ENCODE measurements at regions not wholly inside any gene's neighbourhood (a gene's known extent, or its start where the extent isn't known, plus 50 kb on each side); places are given as distances from the start of the nearest gene placed in this dataset.

GRCh38 chr4:53680168-53680567 lies 88.9 kb upstream of the LNX1 start:
- Mint-ChIP-seq H3K27ac (no peak overlapping the region), H3K36me3 (no peaks in the 10 kb centered on the region), H3K4me3 (no peak overlapping the region), H3K27me3 (peaks cover 40% of the 10 kb centered on the region), H3K9me3 (peaks cover 4% of the 10 kb centered on the region), H3K4me1 (no peaks in the 10 kb centered on the region)
- DNase-seq, result no peak

GRCh38 chr4:53676402-53676871 lies 85.2 kb upstream of the LNX1 start:
- Mint-ChIP-seq H3K9me3 (peaks cover 4% of the 10 kb centered on the region), H3K27ac (no peak overlapping the region), H3K36me3 (no peaks in the 10 kb centered on the region), H3K27me3 (peaks cover 37% of the 10 kb centered on the region), H3K4me1 (no peaks in the 10 kb centered on the region), H3K4me3 (no peak overlapping the region)
- no peak for DNase-seq

- Mint-ChIP-seq H3K9me3 (peaks cover 2% of the 10 kb centered on the region), H3K27ac (no peak overlapping the region), H3K27me3 (peaks cover 40% of the 10 kb centered on the region)
Measured at GRCh38 chr4:53674903-53675302, 83.6 kb upstream of the LNX1 start.

GRCh38 chr4:53672873-53673272 lies 81.6 kb upstream of the LNX1 start:
- Mint-ChIP-seq H3K9me3 (peaks cover 2% of the 10 kb centered on the region), H3K36me3 (no peaks in the 10 kb centered on the region), H3K27ac (no peak overlapping the region), H3K4me3 (no peak overlapping the region), H3K27me3 (peaks cover 40% of the 10 kb centered on the region), H3K4me1 (no peaks in the 10 kb centered on the region)
- DNase-seq, result no peak

More at GRCh38 chr4:53674903-53675302, 83.6 kb upstream of the LNX1 start:
- Mint-ChIP-seq H3K36me3 (no peaks in the 10 kb centered on the region), H3K4me1 (no peaks in the 10 kb centered on the region), H3K4me3 (no peak overlapping the region)
- no peak for DNase-seq

GRCh38 chr4:53671757-53672156 lies 80.5 kb upstream of the LNX1 start:
- Mint-ChIP-seq H3K4me1 (no peaks in the 10 kb centered on the region), H3K9me3 (no peaks in the 10 kb centered on the region), H3K27me3 (peaks cover 38% of the 10 kb centered on the region), H3K27ac (no peak overlapping the region), H3K4me3 (no peak overlapping the region), H3K36me3 (no peaks in the 10 kb centered on the region)
- no peak for DNase-seq

- no peak overlapping the region for H3K4me3 Mint-ChIP-seq
- no peaks in the 10 kb centered on the region for H3K36me3 Mint-ChIP-seq
- DNase-seq, result no peak
- H3K27me3 Mint-ChIP-seq, result no peaks in the 10 kb centered on the region
- H3K27ac Mint-ChIP-seq, result no peak overlapping the region
- H3K9me3 Mint-ChIP-seq, result no peaks in the 10 kb centered on the region
- H3K4me1 Mint-ChIP-seq, result no peaks in the 10 kb centered on the region
Measured at GRCh38 chr4:53659737-53660136, 68.5 kb upstream of the LNX1 start.

- Mint-ChIP-seq H3K9me3 (no peaks in the 10 kb centered on the region), H3K27me3 (no peaks in the 10 kb centered on the region), H3K27ac (no peak overlapping the region), H3K4me1 (peaks cover 3% of the 10 kb centered on the region), H3K4me3 (no peak overlapping the region), H3K36me3 (no peaks in the 10 kb centered on the region)
- DNase-seq, result no peak
Measured at GRCh38 chr4:53659112-53659511, 67.8 kb upstream of the LNX1 start.

GRCh38 chr4:53658029-53658428 lies 66.7 kb upstream of the LNX1 start:
- H3K36me3 Mint-ChIP-seq, result no peaks in the 10 kb centered on the region
- H3K9me3 Mint-ChIP-seq, result no peaks in the 10 kb centered on the region
- no peak for DNase-seq
- no peak overlapping the region for H3K27ac Mint-ChIP-seq
- no peaks in the 10 kb centered on the region for H3K27me3 Mint-ChIP-seq
- H3K4me1 Mint-ChIP-seq, result peaks cover 9% of the 10 kb centered on the region
- H3K4me3 Mint-ChIP-seq, result no peak overlapping the region

GRCh38 chr4:53656421-53656981 lies 65.2 kb upstream of the LNX1 start:
- Mint-ChIP-seq H3K9me3 (no peaks in the 10 kb centered on the region), H3K27me3 (peaks cover 4% of the 10 kb centered on the region), H3K36me3 (no peaks in the 10 kb centered on the region), H3K4me1 (peaks cover 9% of the 10 kb centered on the region), H3K4me3 (no peak overlapping the region), H3K27ac (no peak overlapping the region)
- no peak for DNase-seq

GRCh38 chr4:53654300-53654758 lies 63.0 kb upstream of the LNX1 start:
- Mint-ChIP-seq H3K9me3 (no peaks in the 10 kb centered on the region), H3K27me3 (peaks cover 12% of the 10 kb centered on the region), H3K4me1 (peaks cover 9% of the 10 kb centered on the region), H3K27ac (peak overlapping the region; percentile 69), H3K36me3 (no peaks in the 10 kb centered on the region), H3K4me3 (no peak overlapping the region)
- no peak for DNase-seq

GRCh38 chr4:53653484-53654053 lies 62.3 kb upstream of the LNX1 start:
- Mint-ChIP-seq H3K27me3 (peaks cover 12% of the 10 kb centered on the region), H3K4me1 (peaks cover 9% of the 10 kb centered on the region), H3K27ac (peak overlapping the region; percentile 69), H3K36me3 (no peaks in the 10 kb centered on the region), H3K4me3 (no peak overlapping the region), H3K9me3 (no peaks in the 10 kb centered on the region)
- no peak for DNase-seq

GRCh38 chr4:53651156-53651735 lies 60.0 kb upstream of the LNX1 start:
- no peak for DNase-seq
- Mint-ChIP-seq H3K27ac (no peak overlapping the region), H3K4me3 (no peak overlapping the region), H3K9me3 (no peaks in the 10 kb centered on the region), H3K27me3 (peaks cover 15% of the 10 kb centered on the region), H3K36me3 (no peaks in the 10 kb centered on the region), H3K4me1 (peaks cover 9% of the 10 kb centered on the region)

- Mint-ChIP-seq H3K9me3 (no peaks in the 10 kb centered on the region), H3K4me1 (peaks cover 8% of the 10 kb centered on the region), H3K36me3 (no peaks in the 10 kb centered on the region), H3K27ac (no peak overlapping the region), H3K4me3 (no peak overlapping the region), H3K27me3 (peaks cover 19% of the 10 kb centered on the region)
- no peak for DNase-seq
Measured at GRCh38 chr4:53649357-53649756, 58.1 kb upstream of the LNX1 start.

GRCh38 chr4:53647547-53647946 lies 56.3 kb upstream of the LNX1 start:
- Mint-ChIP-seq H3K27me3 (peaks cover 19% of the 10 kb centered on the region), H3K9me3 (no peaks in the 10 kb centered on the region), H3K36me3 (no peaks in the 10 kb centered on the region), H3K4me1 (no peaks in the 10 kb centered on the region), H3K4me3 (no peak overlapping the region), H3K27ac (no peak overlapping the region)
- DNase-seq, result no peak

- Mint-ChIP-seq H3K36me3 (no peaks in the 10 kb centered on the region), H3K27ac (no peak overlapping the region), H3K27me3 (peaks cover 17% of the 10 kb centered on the region), H3K4me3 (no peak overlapping the region), H3K9me3 (no peaks in the 10 kb centered on the region), H3K4me1 (no peaks in the 10 kb centered on the region)
- DNase-seq, result no peak
Measured at GRCh38 chr4:53646795-53647194, 55.5 kb upstream of the LNX1 start.

- Mint-ChIP-seq H3K36me3 (no peaks in the 10 kb centered on the region), H3K9me3 (no peaks in the 10 kb centered on the region), H3K27ac (no peak overlapping the region), H3K27me3 (peaks cover 11% of the 10 kb centered on the region), H3K4me1 (no peaks in the 10 kb centered on the region), H3K4me3 (no peak overlapping the region)
- DNase-seq, result no peak
Measured at GRCh38 chr4:53645108-53645507, 53.8 kb upstream of the LNX1 start.
